HG02943 (cell line): ENCODE measurements at regions not wholly inside any gene's neighbourhood (a gene's known extent, or its start where the extent isn't known, plus 50 kb on each side); places are given as distances from the start of the nearest gene placed in this dataset.

Experiments used
- ATAC-seq: cut with Tn5 transposase; IDR thresholded peaks from one replicate; pipeline ENCODE4 v1.9.1; 2021; ENCODE audit warnings: mild to moderate bottlenecking, low read depth, moderate library complexity; ENCODE audit not compliant: unreplicated experiment

DNA sequence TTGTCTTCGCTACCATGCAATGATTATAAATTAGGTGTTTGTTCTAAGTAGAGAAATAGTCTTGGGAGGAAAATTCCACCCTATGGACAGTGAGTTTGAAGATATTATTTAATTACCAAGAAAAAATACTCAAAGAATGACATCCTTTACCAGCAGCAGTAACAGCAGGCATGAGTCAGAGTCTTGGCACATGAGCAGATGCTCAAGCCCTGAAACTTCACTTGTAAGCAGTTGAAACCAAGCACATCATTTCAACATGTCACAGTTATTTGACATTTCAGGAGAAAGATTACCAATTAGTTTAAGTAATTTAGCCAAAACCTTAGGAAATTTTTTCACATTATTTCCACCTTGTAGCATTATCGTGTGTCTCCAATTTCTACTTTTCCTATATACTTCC lies 99.2 kb downstream of the C12orf50 start:
- ATAC-seq = no peak

GRCh38 chr12:87929346-87929745 lies 99.9 kb downstream of the C12orf50 start:
- ATAC-seq = no peak

GRCh38 chr12:87928031-87928430 lies 101.2 kb downstream of the C12orf50 start:
- ATAC-seq = no peak

- no peak for ATAC-seq
These were observed 104.2 kb downstream of the C12orf50 start for GRCh38 chr12:87925021-87925420.

GRCh38 chr12:87924149-87924548 lies 105.1 kb downstream of the C12orf50 start:
- ATAC-seq = no peak

GRCh38 chr12:87923361-87923760 lies 105.8 kb downstream of the C12orf50 start:
- ATAC-seq = no peak

DNA sequence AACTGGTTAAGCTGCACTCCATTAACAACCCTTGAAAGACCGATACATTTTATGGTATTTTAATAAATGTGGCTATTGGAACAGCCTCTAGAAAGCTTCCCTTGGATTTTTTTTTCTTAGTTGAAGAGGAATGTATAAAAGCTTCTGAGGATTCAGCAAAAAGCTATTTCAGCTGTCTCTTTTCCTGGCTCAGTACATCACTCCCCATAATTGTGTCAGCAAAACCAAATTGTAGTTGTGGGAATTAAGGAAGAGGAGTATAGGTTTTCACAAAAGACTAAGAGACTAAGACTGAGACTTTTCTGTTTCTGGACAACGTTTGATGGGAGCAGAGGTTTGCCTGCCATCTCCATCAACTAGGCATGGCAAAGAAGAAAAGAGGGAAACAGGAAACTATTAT lies 106.5 kb downstream of the C12orf50 start:
- ATAC-seq = no peak

- ATAC-seq = no peak
These were observed 107.6 kb downstream of the C12orf50 start for GRCh38 chr12:87921621-87922020.

DNA sequence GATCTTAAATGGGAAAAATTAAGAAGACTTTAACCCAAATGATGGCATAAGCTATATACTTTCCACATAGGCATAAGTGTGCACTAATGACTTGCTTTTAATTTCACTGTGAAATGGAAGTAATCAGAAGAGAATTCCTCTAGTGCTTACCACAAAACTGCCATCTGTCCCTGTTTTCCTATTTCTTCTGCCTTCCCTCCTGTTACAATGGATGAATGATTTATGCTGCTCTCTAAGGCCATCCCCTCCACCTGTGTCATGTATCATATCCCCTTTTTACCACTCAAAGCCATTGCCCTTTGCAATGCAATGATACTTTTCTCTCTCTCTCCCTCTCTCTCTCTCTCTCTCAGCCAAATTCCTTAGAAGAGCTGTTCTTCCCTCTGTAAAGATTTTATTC lies 109.1 kb downstream of the C12orf50 start:
- ATAC-seq = no peak

- no peak for ATAC-seq
These were observed 127.7 kb downstream of the C12orf50 start for GRCh38 chr12:87901457-87901856.

- ATAC-seq = no peak
These were observed 131.5 kb downstream of the C12orf50 start for GRCh38 chr12:87897662-87898061.

- no peak for ATAC-seq
These were observed 145.4 kb downstream of the C12orf50 start for GRCh38 chr12:87883806-87884205.

- ATAC-seq = no peak
These were observed 150.1 kb downstream of the C12orf50 start for GRCh38 chr12:87879141-87879540.

GRCh38 chr12:87870493-87871460 lies 158.4 kb downstream of the C12orf50 start:
- ATAC-seq = no peak

DNA sequence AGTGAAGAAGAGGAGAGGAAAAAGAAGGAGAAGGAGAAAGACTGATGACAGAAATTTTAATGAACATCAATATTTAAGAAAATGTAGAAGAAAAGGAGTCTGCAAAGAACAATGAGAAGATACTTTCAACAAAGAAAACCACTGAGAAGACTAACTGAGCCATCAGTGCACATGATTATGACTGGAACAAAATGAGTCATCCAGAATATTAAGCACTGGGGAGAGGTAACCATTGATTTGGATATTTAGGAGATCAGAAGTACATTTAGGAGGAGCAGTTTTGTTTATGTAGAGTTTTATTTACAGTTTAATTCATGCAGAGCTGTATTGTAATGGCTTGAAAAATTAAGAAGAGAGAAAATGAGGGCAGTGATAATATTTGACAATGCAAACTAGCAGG lies 159.1 kb downstream of the C12orf50 start:
- ATAC-seq = no peak

DNA sequence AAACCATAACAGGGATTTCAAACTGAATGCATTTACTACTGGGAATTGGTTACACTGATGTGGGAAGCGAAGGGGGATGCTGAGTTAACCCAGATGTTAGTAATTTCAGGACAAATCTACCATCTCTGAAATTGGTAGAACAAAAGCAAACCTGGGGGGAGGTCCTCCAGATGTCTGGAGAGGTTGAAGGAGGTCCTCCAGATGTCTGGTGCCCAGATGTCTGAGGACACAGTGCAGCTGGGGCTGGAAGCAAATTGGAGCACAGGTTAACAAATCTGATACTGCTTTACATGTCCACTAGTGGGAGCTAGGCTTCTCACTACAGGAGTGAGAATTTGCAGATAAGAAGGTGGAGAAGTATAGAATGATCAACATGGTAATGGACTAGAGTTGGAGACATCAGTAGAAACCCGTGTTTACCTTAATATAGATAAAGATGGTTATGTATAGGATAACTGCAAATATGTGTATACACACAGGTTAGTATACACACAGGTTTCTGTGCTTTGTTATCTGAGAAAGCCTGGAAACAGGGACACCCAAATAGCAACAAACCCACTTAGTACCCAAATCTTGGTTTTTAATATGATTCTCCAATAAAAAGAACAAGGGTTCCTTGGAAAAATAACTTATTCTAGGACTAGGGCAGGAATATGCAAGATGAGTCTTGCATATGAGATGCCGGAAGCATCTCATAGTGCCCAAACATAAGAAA lies 162.5 kb downstream of the C12orf50 start:
- ATAC-seq = no peak

GRCh38 chr12:87861791-87862190 lies 167.4 kb downstream of the C12orf50 start:
- ATAC-seq = no peak

DNA sequence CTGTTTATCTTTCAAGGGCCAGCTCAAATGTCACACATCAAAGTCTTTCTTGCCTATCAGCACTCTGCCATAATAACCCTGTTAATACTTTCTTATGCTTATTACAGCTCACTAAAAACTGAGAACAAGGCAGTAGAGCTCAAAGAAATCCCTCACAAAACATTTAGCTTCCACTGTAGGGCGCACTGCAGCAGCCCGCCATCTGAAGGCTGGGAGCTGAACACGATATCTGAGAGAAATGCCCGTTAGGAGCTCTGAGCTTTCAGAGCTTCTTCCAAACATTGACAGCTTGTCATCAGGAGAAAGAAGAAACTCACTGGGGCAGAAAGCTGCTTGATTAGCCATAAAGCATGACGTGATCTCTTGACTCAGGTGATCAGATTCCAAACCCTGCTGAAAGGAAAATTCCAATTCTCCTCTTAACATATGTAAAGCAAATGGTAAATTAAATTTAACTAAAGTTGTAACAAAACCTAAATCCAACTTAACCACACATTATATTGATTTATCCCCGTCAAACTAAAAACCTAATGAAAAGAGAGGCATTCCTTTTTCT lies 175.7 kb downstream of the C12orf50 start:
- no peak for ATAC-seq

DNA sequence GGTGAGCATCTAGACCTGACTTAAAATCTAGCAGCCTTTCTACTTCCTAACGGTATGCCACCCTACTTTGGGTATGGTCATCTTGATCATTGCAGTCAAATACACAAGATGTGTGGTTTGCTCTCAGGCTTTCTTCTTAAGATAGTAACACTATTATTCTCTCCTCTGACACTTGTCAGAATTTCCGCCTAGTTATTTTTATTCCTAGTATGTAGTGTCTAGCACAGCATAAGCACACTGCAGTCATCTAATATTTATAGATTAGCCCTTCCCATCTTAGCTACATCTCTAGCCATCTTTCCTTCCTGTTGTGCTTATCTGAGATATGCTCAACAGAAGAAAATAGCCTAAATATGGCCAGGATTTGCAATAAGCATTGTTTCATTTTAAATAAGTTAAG lies 180.1 kb downstream of the C12orf50 start:
- ATAC-seq = no peak

- peak; percentile 66 for ATAC-seq
These were observed 180.8 kb downstream of the C12orf50 start for GRCh38 chr12:87848248-87848868.

- no peak for ATAC-seq
These were observed 182.1 kb downstream of the C12orf50 start for GRCh38 chr12:87847147-87847546.
